Ishikawa (cell line): ENCODE measurements at regions not wholly inside any gene's neighbourhood (a gene's known extent, or its start where the extent isn't known, plus 50 kb on each side); places are given as distances from the start of the nearest gene placed in this dataset.

Experiments used
- CEBPB ChIP-seq: IDR thresholded peaks from 2 replicates; pipeline ENCODE4 v1.6.1; 2012
- CREB1 ChIP-seq: IDR thresholded peaks from 2 replicates; pipeline ENCODE4 v1.6.1; 2012; ENCODE audit warnings: low read depth
- EGR1 ChIP-seq: IDR thresholded peaks from 2 replicates; pipeline ENCODE4 v1.6.1; 2012
- EP300 ChIP-seq: IDR thresholded peaks from 2 replicates; pipeline ENCODE4 v1.6.1; 2012; ENCODE audit warnings: borderline replicate concordance
- FOXM1 ChIP-seq: IDR thresholded peaks from 2 replicates; pipeline ENCODE4 v1.6.1; 2012; ENCODE audit warnings: low read depth, borderline replicate concordance
- MAX ChIP-seq: IDR thresholded peaks from 2 replicates; pipeline ENCODE4 v1.6.1; 2012
- NFIC ChIP-seq: IDR thresholded peaks from 2 replicates; pipeline ENCODE4 v1.6.1; 2012
- RAD21 ChIP-seq: IDR thresholded peaks from 2 replicates; pipeline ENCODE4 v1.6.1; 2012; ENCODE audit warnings: low read depth
- REST ChIP-seq: IDR thresholded peaks from 2 replicates; pipeline ENCODE4 v1.6.1; 2012; ENCODE audit warnings: low read depth, mild to moderate bottlenecking
- TAF1 ChIP-seq: IDR thresholded peaks from 2 replicates; pipeline ENCODE4 v1.6.1; 2012; ENCODE audit warnings: low read depth, mild to moderate bottlenecking
- TCF12 ChIP-seq: IDR thresholded peaks from 2 replicates; pipeline ENCODE4 v1.6.1; 2012; ENCODE audit warnings: low read depth
- TEAD4 ChIP-seq: IDR thresholded peaks from 2 replicates; pipeline ENCODE4 v1.6.1; 2012
- USF1 ChIP-seq: IDR thresholded peaks from 2 replicates; pipeline ENCODE4 v1.6.1; 2012
- YY1 ChIP-seq: IDR thresholded peaks from 2 replicates; pipeline ENCODE4 v1.6.1; 2012; ENCODE audit warnings: low read depth
- ZBTB7A ChIP-seq: IDR thresholded peaks from 2 replicates; pipeline ENCODE4 v1.6.1; 2012; ENCODE audit warnings: low read depth

- TF ChIP-seq TEAD4 (no peak), EP300 (no peak), NFIC (no peak), RAD21 (no peak), YY1 (no peak), CREB1 (no peak), ZBTB7A (no peak), REST (no peak), EGR1 (no peak), TAF1 (no peak), TCF12 (no peak), USF1 (no peak), CEBPB (no peak), MAX (no peak), FOXM1 (no peak)
These were observed 669.1 kb downstream of the GALR1 start for GRCh38 chr18:77918730-77919129.

- TF ChIP-seq REST, result no peak
- no peak for TF ChIP-seq TAF1
- TF ChIP-seq RAD21, result no peak
- TF ChIP-seq CREB1, result no peak
- TF ChIP-seq YY1, result no peak
- no peak for TF ChIP-seq MAX
- no peak for TF ChIP-seq NFIC
- no peak for TF ChIP-seq ZBTB7A
- no peak for TF ChIP-seq TCF12
- TF ChIP-seq USF1, result no peak
- TF ChIP-seq EP300, result no peak
These were observed 670.3 kb downstream of the GALR1 start for GRCh38 chr18:77919923-77920322.

GRCh38 chr18:77935342-77935741 lies 685.7 kb downstream of the GALR1 start:
- TF ChIP-seq FOXM1 (no peak), TAF1 (no peak), MAX (no peak), TEAD4 (no peak), CEBPB (no peak), EGR1 (no peak), CREB1 (no peak), ZBTB7A (no peak), EP300 (no peak), USF1 (no peak), RAD21 (no peak), NFIC (no peak), REST (no peak), YY1 (no peak), TCF12 (no peak)

- TF ChIP-seq REST (no peak), FOXM1 (no peak), EGR1 (no peak), MAX (no peak), TCF12 (no peak), TEAD4 (no peak), USF1 (no peak), TAF1 (no peak), CREB1 (no peak), RAD21 (no peak), NFIC (no peak), ZBTB7A (no peak), CEBPB (no peak), YY1 (no peak), EP300 (no peak)
These were observed 690.9 kb downstream of the GALR1 start for GRCh38 chr18:77940566-77940965.
